GM12865 (cell line): ENCODE measurements at regions not wholly inside any gene's neighbourhood (a gene's known extent, or its start where the extent isn't known, plus 50 kb on each side); places are given as distances from the start of the nearest gene placed in this dataset.

Experiments used
- DNase-seq: peaks from one replicate; pipeline ENCODE4 v3.0.0; 2010; ENCODE audit warnings: low read depth
- H3K4me3 ChIP-seq: 2 replicates; pipeline ENCODE4 v1.5.1; 2011; ENCODE audit warnings: mild to moderate bottlenecking, low read depth, low read length, control low read depth
- TF ChIP-seq, protein P1 (sequence below): IDR thresholded peaks from 2 replicates; pipeline ENCODE4 v1.5.1; 2011; ENCODE audit warnings: low read length, control low read depth, low read depth, inconsistent platforms; ENCODE audit not compliant: insufficient read depth; ENCODE audit errors: missing control alignments

DNA sequence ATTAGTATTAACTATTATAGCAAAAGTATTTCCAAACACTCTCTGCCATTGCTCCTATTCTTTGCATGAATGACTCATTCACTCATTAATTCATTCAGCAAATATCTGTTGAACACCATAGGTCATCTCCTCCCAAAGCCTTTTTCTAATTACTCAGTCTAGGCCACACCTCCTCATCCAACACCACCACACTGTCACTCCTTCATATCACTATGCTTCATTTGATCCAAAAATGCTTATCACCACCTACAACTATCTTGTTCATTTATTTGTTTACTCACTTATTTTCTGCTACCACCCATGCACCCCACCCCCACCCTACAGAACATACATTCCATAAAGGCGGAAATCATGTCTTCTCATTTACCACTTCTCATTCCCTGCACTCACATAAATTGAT lies 94.4 kb upstream of the TNFSF4 start:
- DNase-seq = no peak
- H3K4me3 ChIP-seq = no peak overlapping the region
- TF ChIP-seq, protein P1, sequence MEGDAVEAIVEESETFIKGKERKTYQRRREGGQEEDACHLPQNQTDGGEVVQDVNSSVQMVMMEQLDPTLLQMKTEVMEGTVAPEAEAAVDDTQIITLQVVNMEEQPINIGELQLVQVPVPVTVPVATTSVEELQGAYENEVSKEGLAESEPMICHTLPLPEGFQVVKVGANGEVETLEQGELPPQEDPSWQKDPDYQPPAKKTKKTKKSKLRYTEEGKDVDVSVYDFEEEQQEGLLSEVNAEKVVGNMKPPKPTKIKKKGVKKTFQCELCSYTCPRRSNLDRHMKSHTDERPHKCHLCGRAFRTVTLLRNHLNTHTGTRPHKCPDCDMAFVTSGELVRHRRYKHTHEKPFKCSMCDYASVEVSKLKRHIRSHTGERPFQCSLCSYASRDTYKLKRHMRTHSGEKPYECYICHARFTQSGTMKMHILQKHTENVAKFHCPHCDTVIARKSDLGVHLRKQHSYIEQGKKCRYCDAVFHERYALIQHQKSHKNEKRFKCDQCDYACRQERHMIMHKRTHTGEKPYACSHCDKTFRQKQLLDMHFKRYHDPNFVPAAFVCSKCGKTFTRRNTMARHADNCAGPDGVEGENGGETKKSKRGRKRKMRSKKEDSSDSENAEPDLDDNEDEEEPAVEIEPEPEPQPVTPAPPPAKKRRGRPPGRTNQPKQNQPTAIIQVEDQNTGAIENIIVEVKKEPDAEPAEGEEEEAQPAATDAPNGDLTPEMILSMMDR = no peak

GRCh38 chr1:173302366-173302765 lies 95.2 kb upstream of the TNFSF4 start:
- no peak for DNase-seq
- TF ChIP-seq, protein P1 = no peak
- H3K4me3 ChIP-seq = no peak overlapping the region

- DNase-seq = no peak
- H3K4me3 ChIP-seq = no peak overlapping the region
- TF ChIP-seq, protein P1 = no peak
Observed at GRCh38 chr1:173302890-173303829, 96.0 kb upstream of the TNFSF4 start.

DNA sequence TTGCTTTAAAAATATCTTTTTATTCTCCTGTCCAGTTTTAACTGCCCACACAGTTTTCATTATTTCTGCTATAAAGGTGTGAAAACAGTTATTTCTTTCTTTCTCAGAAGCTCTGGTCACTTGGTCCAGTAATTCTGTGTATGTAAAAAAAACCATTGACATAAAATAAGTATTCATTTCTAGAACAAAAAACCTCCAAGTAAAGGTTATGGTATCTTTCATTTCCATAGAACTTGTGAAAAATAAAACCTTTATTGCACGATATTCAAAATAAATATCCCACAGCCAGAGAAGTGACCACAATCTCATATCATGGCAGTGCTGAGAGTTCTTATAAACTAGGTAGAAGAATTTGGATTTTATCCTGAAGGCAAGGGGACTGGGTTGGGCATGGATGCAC lies 96.9 kb upstream of the TNFSF4 start:
- TF ChIP-seq, protein P1 = no peak
- H3K4me3 ChIP-seq = no peak overlapping the region
- no peak for DNase-seq

- TF ChIP-seq, protein P1 = no peak
- no peak overlapping the region for H3K4me3 ChIP-seq
- DNase-seq = no peak
Observed at GRCh38 chr1:173304529-173305227, 97.5 kb upstream of the TNFSF4 start.

- TF ChIP-seq, protein P1 = no peak
- no peak overlapping the region for H3K4me3 ChIP-seq
- DNase-seq = no peak
Observed at GRCh38 chr1:173307845-173308244, 100.7 kb upstream of the TNFSF4 start.
